ENCODE measurements at regions not wholly inside any gene's neighbourhood (a gene's known extent, or its start where the extent isn't known, plus 50 kb on each side); places are given as distances from the start of the nearest gene placed in this dataset.
"Not testable (repeated sequence)": the region's sequence is repeated elsewhere in the genome, so short reads cannot be mapped to it uniquely, and the experiment has no call there.

DNA sequence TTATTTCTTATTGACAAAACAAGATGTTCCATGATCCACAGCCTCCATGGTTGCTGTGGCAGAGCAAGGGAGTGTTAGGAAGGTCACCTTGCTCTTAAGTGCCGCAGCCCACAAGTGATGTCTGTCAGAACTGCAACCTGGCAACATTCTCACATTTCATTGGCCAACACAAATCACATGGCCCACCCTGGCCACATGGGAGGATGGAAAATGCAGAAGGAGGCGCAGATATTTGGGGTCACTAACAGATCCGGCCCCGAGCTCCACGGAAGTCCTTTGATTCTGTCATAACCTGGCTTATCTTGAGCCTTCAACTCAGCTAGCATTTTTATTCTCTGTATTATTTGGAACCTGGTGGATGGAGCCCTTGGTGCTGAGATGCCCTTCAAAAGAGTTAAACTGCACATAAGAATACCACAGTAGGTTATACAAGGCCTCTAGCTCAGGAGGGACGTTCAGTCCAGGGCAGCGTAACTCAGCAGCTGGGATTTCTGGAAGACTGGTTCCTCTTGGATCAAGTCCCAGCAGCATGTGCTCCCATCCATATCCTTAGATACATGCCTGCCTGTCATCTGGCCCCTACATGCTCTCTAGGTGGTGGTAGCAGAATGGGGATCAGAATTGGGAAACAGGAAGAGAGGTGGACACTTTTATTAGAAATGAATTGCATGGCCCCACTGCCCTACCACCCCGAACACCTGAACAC is 508.1 kb downstream of the HAPSTR1 start:
- DNase-seq = no peak

DNA sequence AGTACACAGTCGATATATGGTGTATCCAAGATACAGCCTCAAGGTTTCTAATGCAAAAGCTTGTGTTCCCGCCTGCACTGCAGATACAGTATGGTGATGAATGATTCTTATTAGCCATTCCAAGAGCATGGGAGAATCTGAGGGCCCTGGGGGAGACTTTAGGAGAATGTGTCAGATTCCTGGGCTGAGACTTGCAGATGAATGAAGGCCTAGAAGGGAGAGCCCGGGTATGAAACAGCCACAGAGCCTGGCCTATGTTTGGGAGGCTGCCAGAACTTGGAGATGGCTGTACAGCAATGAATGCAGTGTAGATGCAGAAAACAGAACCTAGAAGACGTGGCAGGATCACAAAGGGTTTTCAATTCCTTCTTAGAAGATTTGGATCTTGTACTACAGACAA is 510.7 kb downstream of the HAPSTR1 start:
- DNase-seq = no peak

DNA sequence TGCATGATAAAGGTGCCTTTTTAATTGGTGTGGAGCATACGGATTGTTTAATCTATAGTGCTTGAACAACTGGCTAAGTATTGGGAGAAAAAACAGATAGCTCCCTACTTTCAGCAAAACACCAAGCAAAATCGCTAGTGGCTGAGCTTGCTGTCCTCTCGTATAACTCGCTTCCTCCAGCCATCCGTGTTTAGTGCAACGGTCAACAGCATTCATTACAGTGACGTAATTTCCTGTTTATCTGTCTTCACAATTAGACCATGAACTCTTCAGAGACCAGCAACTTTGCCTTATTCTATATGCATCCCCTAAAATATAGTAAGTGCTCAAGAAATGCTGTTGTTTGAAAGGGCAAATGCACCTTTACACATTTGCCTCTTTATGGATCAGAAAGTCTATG is 511.9 kb downstream of the HAPSTR1 start:
- no peak for DNase-seq

DNA sequence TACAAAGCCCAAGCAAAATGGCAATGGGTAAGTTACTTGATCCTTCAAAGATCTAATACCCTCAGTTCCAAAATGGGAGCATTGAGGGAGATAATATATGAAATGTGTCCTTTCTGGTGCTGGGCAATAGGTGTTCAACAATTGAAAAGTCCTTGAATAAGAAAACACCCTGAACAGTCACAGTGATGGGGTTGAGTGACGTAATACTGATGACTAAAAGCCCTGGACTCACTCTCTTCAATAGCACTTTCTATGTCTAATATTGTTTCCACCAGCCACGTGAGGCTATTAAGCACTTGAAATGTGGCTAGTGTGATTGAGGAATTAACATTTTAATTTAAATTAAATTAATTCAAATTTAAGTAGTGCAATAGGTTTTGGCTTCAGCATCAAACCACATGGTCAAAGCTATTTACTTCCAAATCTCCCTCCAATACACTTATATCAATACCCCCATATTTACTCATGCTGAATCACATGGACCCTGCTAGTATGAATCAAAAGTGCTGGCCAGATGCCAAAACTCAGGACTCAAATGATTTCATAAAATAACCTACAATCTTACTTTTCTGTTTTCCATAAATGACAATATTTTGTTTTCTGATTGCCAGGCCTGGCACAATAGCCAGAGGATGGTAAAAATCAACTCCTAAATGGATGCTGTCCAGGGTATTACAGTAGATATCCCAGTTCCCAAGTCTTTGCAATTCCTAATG is 516.2 kb downstream of the HAPSTR1 start:
- no peak for DNase-seq

- DNase-seq = no peak
Observed at GRCh38 chr16:9610727-9611126, 519.3 kb downstream of the HAPSTR1 start.

GRCh38 chr16:9612267-9612666 is 520.8 kb downstream of the HAPSTR1 start:
- no peak for DNase-seq

GRCh38 chr16:9614389-9614788 is 522.9 kb downstream of the HAPSTR1 start:
- no peak for DNase-seq

GRCh38 chr16:9622268-9622667 is 530.8 kb downstream of the HAPSTR1 start:
- no peak for DNase-seq

DNA sequence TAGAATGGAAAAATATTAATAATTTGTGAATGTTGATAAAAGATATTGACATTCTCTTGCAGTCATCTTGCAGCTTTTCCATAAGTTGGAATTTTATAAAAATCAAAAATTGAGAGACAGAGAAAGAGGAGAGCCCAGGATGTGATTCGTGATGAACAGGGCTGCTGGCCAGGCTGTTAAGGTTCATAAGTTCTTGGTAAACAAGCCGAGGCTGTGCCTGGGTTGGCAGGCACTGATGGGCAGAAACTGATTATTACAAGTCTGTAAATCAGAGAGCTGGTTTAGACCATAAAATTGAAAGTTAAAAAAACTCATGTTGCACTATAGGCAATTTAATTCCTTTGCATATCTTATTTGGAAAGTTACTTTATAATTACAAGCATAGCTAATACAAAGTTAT is 533.7 kb downstream of the HAPSTR1 start:
- DNase-seq = no peak

- DNase-seq = no peak
Observed at GRCh38 chr16:9627427-9627826, 536.0 kb downstream of the HAPSTR1 start.

DNA sequence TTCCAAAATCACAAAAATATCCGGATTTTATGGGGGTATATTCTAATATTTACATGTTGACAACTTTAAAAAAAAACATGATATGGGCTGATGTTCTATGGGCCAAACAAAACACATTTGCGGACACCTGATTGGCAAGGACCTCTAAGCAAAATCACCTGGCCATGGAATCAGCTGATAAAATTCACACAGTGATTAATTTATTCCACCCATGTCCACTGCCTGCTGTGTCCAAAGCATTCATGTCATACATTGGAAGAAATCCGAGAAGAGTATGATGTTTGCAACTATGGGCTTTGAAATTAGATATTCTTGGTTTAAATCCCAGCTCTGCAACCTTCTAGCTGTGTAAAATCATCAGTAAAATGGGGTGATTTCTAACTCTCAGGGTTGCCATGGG is 538.7 kb downstream of the HAPSTR1 start:
- DNase-seq = no peak

GRCh38 chr16:9630985-9631384 is 539.5 kb downstream of the HAPSTR1 start:
- DNase-seq = no peak

DNA sequence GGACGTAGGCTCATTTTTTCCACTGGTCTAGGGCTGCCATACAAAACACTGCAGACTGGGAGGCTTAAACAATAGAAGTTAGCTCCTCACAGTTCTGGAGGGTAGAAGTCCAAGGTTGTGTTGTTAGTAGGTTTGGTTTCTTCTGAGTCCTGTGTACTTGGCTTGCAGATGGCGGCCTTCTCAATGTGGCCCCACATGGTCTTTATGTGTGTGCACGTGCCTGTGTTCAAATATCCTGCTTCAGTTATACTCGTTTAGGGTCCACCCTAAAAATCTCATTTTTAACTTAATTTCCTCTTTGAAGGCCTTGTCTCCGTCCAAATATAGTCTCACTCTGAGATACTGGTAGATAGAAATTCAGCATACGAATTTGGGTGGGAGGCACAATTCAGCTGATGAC is 542.4 kb downstream of the HAPSTR1 start:
- no peak for DNase-seq

DNA sequence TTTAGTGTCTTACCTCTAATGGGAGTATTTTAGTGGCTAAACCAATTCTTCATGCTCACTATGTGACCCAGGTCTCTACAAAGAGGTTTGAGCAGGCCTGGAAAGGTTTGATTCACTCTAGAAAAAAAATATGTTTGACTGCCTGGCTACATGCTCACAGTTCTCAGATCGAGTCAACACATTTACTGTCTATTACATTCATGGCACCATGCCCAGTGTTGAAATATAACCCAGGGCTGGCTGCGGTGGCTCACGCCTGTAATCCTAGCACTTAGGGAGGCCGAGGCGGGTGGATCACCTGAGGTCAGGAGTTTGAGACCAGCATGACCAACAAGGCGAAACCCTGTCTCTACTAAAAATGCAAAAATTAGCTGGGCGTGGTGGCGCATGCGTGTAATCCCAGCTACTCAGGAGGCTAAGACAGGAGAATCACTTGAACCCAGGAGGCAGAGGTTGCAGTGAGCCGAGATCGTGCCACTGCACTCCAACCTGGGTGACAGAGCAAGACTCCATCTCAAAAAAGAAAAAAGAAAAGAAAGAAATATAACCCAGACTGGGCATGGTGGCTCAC is 543.8 kb downstream of the HAPSTR1 start:
- not testable (repeated sequence) for DNase-seq

- DNase-seq = no peak
Observed at GRCh38 chr16:9644258-9644657, 538.0 kb downstream of the GRIN2A start.

- DNase-seq = no peak
Observed at GRCh38 chr16:9645911-9646310, 536.3 kb downstream of the GRIN2A start.

DNA sequence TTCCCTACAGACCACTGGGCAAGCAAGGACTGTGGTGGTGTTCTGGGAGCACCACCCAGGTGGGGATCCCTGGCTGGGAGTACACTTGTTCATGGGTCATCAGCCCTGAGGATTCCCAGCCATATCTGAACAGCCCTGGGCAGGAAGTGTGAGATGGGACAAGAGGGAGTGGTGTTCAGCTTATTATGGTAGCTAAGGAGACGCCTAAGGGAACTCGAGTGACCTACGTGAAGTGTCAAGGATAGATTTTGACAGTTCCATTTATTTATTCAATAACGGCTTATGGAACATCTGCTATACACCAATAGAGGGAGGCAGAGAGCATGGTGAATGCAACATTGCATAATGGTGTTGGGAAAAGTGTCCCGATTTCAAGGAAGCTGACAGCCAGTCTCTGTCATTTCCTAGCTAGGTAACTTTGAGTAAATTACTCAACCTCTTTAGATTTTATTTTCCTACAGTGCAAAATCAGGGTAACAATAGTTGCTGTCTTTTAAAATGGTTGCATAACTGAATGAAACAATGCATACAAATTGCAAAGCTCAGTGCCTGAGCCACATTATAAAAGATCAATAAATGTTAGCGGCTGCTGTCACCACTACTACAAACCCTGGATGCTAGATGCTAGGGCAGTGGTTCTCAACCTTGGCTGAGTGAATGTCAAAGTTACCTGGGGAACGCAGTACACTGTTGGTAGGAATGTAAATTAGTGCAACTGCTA is 534.1 kb downstream of the GRIN2A start:
- DNase-seq = no peak

- no peak for DNase-seq
Observed at GRCh38 chr16:9650284-9650683, 531.9 kb downstream of the GRIN2A start.

DNA sequence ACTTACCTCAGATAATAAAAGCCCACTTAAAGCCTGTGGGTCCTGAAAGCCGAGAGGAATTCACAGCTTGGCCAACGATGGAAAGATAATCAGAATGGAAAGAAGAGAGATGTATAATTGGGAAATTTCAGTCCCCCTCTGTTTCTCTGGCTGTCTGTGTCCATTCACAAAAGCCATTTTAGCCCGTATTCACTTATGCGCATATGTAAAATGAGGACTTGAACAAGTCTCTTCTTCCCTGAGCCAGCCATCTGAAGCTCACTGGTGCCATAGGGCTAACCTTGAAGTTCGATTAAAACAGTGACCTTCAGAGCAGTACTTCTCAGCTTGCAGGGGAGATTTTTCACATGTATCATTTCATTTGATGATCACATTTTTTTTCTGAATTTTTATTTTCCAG is 527.2 kb downstream of the GRIN2A start:
- no peak for DNase-seq

DNA sequence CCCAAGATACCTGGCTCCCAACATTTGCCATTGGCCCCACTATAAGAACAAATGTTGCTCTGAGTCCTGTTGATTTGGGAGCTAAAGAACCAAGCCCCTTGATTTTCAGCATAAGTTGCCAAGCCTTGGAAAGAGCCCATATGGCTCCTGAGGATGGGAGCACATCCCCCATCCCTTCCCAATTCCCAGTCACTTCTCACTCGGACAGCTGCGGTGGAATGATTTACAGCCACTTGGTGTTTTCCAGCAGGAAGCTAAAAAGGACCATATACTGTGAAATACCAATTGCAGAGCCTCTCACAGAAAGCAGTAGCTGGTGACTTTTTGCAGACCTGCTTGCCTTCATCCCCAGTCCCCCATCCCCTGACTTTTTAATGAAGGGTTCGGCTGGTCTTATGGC is 524.6 kb downstream of the GRIN2A start:
- DNase-seq = no peak

DNA sequence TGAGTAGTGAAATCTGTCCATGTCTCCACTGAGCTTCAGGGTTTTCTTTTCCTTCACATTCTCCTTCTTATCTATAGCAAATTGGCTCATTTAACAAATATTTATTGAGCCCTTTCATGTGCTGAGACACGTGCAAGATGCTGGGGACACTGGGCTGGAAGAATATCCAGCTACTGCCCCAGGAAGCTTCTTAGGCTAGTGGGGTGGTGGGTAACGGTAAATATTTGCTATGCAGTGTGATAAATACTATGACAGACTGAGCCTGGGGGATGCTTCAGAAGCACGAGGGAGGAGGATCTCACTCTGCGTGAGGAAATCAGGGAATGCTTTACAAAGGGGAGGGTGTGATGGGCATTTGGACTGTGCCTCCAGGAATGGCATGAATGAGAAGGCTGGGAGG is 524.1 kb downstream of the GRIN2A start:
- DNase-seq = no peak

DNA sequence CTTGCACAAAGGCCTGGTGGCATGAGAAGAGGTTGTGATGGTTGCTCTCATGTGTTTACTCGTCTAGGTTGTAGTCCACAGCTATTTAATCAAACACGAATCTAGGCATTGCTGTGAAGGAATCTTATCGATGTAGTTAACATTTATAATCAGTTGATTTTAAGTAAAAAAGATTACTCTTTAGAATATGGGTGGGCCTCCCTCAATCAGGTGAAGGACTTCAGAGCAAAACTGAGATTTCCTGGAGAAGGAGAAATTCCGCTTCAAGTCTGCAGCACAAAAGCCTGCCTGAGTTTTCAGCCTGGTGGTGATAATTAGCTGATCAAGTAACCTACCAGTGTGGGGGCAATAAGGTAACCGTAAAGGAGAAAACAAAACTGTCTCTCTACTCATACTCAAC is 523.6 kb downstream of the GRIN2A start:
- no peak for DNase-seq

- DNase-seq = no peak
Observed at GRCh38 chr16:9660898-9661297, 521.3 kb downstream of the GRIN2A start.
